DMS153 (cell line): ENCODE measurements at regions not wholly inside any gene's neighbourhood (a gene's known extent, or its start where the extent isn't known, plus 50 kb on each side); places are given as distances from the start of the nearest gene placed in this dataset.

Source experiments
- DNase-seq: peaks from one replicate; lab custom pipeline; 2025; lab: John Stamatoyannopoulos, UW

GRCh38 chr2:14910654-14911053 is 278.1 kb downstream of the LRATD1 start:
- DNase-seq = no peak

- no peak for DNase-seq
Measured at GRCh38 chr2:14915983-14916382, 283.5 kb downstream of the LRATD1 start.

- no peak for DNase-seq
Measured at GRCh38 chr2:14923820-14924580, 291.5 kb downstream of the LRATD1 start.

GRCh38 chr2:14925471-14925870 is 293.0 kb downstream of the LRATD1 start:
- DNase-seq = no peak

GRCh38 chr2:14927021-14927564 is 294.6 kb downstream of the LRATD1 start:
- DNase-seq = no peak

- DNase-seq = no peak
Measured at GRCh38 chr2:14928056-14928455, 295.5 kb downstream of the LRATD1 start.

GRCh38 chr2:14930441-14930840 is 297.9 kb downstream of the LRATD1 start:
- DNase-seq = no peak

GRCh38 chr2:14932285-14932684 is 299.8 kb downstream of the LRATD1 start:
- DNase-seq = no peak

- no peak for DNase-seq
Measured at GRCh38 chr2:14933753-14934152, 301.2 kb downstream of the LRATD1 start.

- no peak for DNase-seq
Measured at GRCh38 chr2:14936426-14936825, 303.9 kb downstream of the LRATD1 start.

- no peak for DNase-seq
Measured at GRCh38 chr2:14937336-14937735, 304.8 kb downstream of the LRATD1 start.

- DNase-seq = no peak
Measured at GRCh38 chr2:14941151-14941631, 308.7 kb downstream of the LRATD1 start.

GRCh38 chr2:14942987-14943386 is 310.5 kb downstream of the LRATD1 start:
- DNase-seq = no peak

GRCh38 chr2:14944562-14945346 is 312.2 kb downstream of the LRATD1 start:
- DNase-seq = no peak

- DNase-seq = no peak
Measured at GRCh38 chr2:14951569-14952285, 319.2 kb downstream of the LRATD1 start.

GRCh38 chr2:14952400-14952963 is 320.0 kb downstream of the LRATD1 start:
- DNase-seq = no peak

- no peak for DNase-seq
Measured at GRCh38 chr2:14960686-14961324, 328.3 kb downstream of the LRATD1 start.

- no peak for DNase-seq
Measured at GRCh38 chr2:14967729-14968128, 335.2 kb downstream of the LRATD1 start.

GRCh38 chr2:14975381-14975780 is 342.9 kb downstream of the LRATD1 start:
- DNase-seq = no peak

- no peak for DNase-seq
Measured at GRCh38 chr2:14977021-14977420, 344.5 kb downstream of the LRATD1 start.

GRCh38 chr2:14978845-14979244 is 346.3 kb downstream of the LRATD1 start:
- DNase-seq = no peak
